ENCODE measurements at regions not wholly inside any gene's neighbourhood (a gene's known extent, or its start where the extent isn't known, plus 50 kb on each side); places are given as distances from the start of the nearest gene placed in this dataset.

DNA sequence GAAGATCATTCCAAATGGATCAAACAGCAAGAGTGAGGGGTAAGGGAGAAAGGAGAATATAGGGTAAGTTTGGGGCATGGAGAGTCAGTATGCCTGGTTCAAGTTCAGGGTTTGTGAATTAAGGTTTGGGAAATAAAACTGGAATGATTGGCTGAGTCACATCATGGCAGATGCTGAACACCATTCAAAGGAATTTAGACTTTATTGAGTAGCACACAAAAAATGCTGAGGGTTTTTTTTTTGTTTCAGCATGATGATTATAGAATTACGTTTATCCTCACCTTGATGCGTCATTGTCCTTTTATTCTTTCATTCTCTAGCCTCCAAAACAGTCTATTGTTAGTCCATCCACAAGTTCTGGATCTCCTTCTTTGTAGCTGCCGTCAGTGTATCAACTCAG lies 220.0 kb upstream of the UMPS start:
- no peak for DNase-seq

DNA sequence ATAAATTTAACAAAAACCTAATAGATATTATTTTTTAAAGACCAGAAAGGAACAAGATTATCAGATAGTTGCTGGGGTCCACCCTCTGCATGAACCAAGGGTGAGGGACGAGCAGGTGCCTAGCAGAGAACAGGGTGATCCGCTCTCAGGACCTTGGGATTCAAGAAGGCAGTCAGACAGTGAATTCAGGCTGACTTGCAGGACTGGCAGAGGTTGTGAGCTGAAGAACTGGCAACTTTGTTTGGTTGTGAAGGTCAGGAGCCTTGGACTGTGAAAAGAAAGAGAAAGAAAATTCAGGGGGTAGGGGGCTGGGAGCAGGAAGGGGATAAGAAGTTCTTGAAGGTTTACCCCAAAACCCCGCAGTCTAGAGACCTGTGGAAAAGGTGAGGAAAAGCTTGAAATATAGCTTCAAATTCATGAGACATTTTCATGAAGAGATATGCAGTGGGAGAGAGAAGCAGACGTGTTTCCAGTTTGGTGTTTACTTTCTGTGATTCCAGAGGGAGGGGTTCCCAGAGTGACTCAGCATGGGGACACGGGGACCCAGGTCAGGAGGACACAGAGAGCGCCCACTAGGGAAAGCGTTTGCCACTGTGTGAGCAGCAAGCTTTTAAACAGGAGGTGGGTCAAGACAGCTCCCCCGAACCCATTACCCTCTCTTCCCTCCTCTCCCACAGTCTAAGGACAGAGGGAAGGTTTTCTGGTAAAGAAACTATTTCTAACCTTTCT lies 217.2 kb upstream of the UMPS start:
- DNase-seq = no peak

DNA sequence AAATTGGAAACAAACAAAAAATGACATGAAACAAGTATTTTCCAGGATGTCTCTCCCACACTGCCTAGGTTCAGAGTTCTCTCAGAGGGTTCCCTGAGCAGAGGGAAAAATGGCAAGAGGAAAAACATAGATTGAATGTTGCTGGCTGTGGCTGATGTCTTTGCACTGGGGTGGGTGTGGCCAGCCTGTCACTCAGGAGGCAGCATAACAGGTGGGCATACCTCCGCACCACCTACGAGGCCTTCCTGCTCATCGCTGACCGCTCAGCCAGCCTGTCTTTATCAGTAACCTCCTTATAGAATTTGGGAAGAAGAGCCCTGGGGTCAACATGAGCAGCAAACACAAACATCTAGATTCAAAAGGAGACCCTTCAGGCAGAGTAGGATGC lies 216.6 kb upstream of the UMPS start:
- DNase-seq = no peak

DNA sequence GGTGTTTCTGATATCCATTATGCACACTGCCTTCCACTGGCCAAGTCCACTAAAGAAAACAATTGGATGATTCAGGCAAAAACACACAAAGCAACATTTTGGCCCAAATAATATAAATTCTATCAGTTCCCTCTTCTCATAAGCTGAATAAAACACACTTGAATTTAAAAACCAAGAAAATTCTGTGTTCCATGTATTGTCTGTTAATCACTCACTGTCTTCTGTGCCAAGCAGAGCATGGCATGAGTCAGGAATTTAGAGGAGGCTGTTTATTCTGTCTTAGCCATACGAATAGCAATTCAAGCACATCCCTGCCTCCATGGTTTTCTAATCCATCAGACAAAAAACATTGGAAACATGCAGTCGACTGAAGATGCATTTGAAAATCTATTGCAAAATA lies 215.6 kb upstream of the UMPS start:
- no peak for DNase-seq

DNA sequence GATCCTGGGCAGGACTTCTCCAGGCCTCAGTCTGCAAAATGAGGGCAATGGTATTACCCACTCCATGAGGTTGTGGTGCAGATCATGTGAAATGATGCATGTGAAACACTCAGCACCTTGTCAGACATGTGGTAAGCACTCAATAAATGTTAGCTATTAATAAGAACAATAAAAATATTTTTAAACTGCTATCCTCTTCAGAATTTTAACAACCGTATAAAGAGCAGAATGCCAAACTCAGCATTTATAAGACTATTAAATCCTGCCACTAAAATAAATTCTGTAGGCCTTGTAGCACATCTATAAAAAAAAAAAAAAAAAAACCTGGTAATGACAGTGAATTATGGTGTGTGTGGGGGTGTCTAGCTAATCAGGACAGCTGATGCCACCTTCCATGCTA lies 213.9 kb upstream of the UMPS start:
- DNase-seq = no peak

GRCh38 chr3:124517306-124517705 lies 212.9 kb upstream of the UMPS start:
- no peak for DNase-seq

DNA sequence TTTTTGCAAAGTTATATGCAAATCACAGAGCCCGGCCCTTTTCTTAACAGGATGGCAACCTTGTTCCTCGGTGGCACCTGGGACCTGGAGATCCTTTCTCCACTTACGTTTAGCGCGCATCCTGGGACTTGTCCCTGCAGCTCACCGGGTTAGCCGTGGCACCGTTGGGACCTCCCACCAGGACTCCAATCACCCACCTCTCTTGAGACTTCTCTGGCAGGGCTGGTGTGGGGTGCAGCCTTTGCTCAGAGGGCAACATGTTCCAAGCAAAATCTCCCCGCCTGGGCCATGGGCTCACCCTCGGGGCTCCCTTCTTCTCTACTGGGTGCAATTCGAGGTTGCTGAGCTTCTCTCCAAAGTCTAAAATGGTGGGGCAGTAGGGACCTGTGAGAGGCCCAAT lies 211.9 kb upstream of the UMPS start:
- DNase-seq = no peak

DNA sequence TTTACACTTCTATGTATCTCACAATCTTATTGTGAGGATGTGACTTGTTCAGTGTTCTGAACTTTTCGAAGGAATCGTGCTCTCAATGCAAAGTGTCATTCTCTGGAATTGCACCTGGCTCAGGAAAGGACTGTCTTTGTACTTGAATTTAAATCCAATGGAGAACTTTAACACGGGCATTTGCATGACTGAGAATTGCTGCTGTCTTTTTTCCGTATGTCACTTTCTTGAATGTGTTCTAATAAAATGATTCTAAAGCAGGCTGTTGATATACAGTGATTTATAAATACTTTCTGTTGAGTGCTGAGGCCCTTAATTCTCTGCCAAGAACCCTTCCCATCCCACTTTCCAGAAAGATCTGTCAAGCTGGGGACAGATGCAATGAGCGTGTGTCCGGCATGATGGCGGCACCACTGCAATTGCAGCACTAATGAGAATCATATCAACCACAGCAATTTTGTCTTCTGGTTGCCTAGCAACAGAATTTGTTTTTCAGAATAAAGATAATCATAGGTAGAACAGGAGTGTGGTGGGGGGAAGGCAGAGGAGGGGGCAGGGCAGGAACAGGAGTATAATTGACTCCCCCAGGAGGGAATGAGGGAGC lies 210.6 kb upstream of the UMPS start:
- no peak for DNase-seq

GRCh38 chr3:124520970-124521369 lies 209.3 kb upstream of the UMPS start:
- no peak for DNase-seq

GRCh38 chr3:124522082-124522625 lies 208.1 kb upstream of the UMPS start:
- DNase-seq = no peak

- DNase-seq = no peak
Measured at GRCh38 chr3:124526601-124527000, 203.7 kb upstream of the UMPS start.

- DNase-seq = no peak
Measured at GRCh38 chr3:124529826-124530571, 200.3 kb upstream of the UMPS start.

GRCh38 chr3:124530916-124531315 lies 199.3 kb upstream of the UMPS start:
- DNase-seq = no peak

GRCh38 chr3:124532071-124532470 lies 198.2 kb upstream of the UMPS start:
- DNase-seq = no peak

DNA sequence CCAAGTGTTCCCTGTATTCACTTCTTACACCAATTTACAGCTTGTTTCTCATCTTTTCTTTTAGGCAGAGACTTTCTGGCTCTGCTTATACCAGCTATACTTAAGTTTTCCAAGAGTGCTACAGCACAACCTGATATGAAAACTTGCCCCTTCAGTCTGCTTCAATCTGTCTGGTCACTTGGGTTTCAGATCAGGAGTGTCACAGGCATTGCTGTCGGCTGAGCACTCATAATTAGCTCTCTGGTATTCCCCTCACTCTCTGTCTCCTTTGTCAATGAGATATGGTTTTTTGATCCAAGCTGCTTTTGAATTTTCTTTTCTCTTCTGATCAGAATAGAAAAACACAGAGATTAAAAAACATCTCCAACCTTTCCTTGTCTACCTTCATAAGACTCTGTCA lies 194.9 kb upstream of the UMPS start:
- no peak for DNase-seq

DNA sequence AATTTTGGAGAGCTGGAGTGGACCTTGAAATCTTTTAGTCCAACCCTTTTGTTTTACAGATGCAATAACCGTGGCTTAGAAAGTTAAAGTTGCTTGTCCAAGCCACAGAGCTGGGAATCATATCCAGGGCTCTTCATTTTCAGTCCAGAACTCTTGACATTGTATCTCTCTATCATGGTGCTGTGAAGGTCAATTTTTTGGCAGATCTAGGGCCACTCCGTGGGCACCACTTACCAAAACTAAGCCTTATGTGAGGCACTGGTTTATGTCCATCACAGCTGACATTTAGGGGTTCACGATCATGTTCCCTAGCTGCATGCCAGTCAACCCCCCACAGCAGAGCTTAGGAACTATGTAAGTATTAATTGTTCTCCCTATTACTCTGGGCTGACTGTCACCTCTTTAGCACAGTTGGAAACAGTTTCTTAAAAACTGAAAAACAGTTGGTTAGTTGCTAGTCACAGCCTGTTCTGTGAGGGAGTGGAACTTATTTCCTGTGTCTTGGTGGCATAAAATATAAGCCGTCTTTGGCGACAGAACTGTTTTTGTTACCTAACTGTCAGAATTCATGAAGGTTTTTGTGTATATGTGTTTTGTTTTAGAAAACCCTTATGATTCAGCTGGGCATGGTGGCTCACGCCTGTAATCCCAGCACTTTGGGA lies 189.6 kb upstream of the UMPS start:
- DNase-seq = no peak

DNA sequence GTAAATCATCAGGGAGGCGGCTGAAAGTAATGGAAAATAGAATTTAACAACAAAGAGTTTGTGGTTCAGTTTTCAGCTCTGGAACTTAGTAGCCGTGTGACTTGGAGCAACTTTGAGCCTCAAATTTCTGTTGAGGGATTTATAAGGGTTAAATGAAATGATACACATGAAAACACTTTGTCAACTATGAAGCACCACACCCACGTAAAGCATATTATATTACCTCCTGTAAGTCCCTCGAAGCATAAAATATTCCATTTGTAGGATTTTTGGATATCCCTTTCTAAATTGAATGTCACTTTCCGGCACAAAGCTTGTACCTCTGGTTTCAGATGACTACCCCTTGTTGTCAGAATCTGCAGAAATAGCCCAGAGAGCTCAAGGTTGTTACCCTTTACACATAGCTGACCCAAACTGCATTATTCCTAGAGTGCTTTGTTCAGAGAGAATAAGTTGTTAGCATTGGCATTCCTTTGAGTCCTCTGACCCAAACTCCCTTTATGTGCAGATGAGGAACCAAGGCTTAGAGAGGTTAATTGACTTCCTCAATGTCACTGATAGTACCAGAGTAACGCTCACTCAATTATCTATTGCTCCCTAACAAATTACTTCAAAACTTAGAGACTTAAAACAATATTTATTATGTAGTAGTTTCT lies 187.9 kb upstream of the UMPS start:
- DNase-seq = no peak

- DNase-seq = no peak
Measured at GRCh38 chr3:124545891-124546290, 184.4 kb upstream of the UMPS start.

GRCh38 chr3:124552224-124552623 lies 178.0 kb upstream of the UMPS start:
- no peak for DNase-seq

DNA sequence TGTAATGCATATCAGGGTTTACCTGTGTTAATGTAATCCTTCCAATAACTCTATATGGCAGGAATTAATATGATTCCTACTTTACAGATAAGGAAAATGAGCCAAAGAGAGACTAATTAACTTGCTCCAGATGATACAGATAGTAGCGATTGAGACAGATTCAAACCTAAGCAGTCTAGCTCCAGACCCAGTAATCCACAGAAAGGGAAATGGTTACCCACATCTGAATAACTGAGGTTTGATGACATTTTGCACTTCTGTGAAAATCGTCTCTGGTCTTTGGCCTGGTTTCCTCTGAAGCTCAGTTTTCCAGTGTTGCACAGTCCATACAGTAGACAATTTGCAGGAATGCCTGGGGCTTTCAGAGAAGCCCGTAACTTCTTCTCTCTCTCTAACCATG lies 177.1 kb upstream of the UMPS start:
- no peak for DNase-seq

GRCh38 chr3:124556636-124557035 lies 173.6 kb upstream of the UMPS start:
- DNase-seq = no peak

GRCh38 chr3:124557433-124558232 lies 172.6 kb upstream of the UMPS start:
- DNase-seq = no peak

All from inflammatory macrophage (primary cell).